ENCODE measurements at regions not wholly inside any gene's neighbourhood (a gene's known extent, or its start where the extent isn't known, plus 50 kb on each side); places are given as distances from the start of the nearest gene placed in this dataset.
"Not testable (repeated sequence)": the region's sequence is repeated elsewhere in the genome, so short reads cannot be mapped to it uniquely, and the experiment has no call there.

GRCh38 chrX:102784550-102784949 is 64.0 kb downstream of the GPRASP3 start:
- intact Hi-C loops (cut with DNase I; ENCODE audit: low total_unique reads) = no loop called here
- whole genome bisulfite sequencing, 2 donors = 83 to 96% methylated on average over 4 of the region's 4 CpGs
- no peak for DNase-seq (ENCODE audit: low spot score in 2 of 2)

GRCh38 chrX:102787283-102787682 is 66.7 kb downstream of the GPRASP3 start:
- H3K4me3 ChIP-seq (ENCODE audit: low read depth, poor library complexity, severe bottlenecking) = no peak overlapping the region
- WGBS, 2 donors = 18 to 62% methylated on average over 1 of the region's 1 CpG
- DNase-seq (ENCODE audit: low spot score in 2 of 2) = no peak
- no peak for TF ChIP-seq CTCF (IDR thresholded peaks at IDR 0.05)
- no peak for TF ChIP-seq POLR2A (IDR thresholded peaks at IDR 0.05)
- intact Hi-C loops (cut with DNase I; ENCODE audit: low total_unique reads) = no loop called here

More at GRCh38 chrX:102784550-102784949, 64.0 kb downstream of the GPRASP3 start:
- TF ChIP-seq CTCF (IDR thresholded peaks at IDR 0.05) = no peak
- no peak overlapping the region for H3K4me3 ChIP-seq (ENCODE audit: low read depth, poor library complexity, severe bottlenecking)

GRCh38 chrX:102808336-102808735 is 87.8 kb downstream of the GPRASP3 start:
- intact Hi-C loops (cut with DNase I; ENCODE audit: low total_unique reads) = no loop called here
- WGBS, 2 donors = 60 to 74% methylated on average over 1 of the region's 1 CpG
- DNase-seq (ENCODE audit: low spot score in 2 of 2) = no peak
- no peak overlapping the region for H3K4me3 ChIP-seq (ENCODE audit: low read depth, poor library complexity, severe bottlenecking)
- TF ChIP-seq POLR2A (IDR thresholded peaks at IDR 0.05) = no peak
- TF ChIP-seq CTCF (IDR thresholded peaks at IDR 0.05) = no peak

- intact Hi-C loops (cut with DNase I; ENCODE audit: low total_unique reads) = not testable (repeated sequence)
These were observed 97.7 kb downstream of the GPRASP3 start for GRCh38 chrX:102818269-102818668.

GRCh38 chrX:102832661-102833060 is 104.4 kb upstream of the RAB40AL start:
- TF ChIP-seq CTCF (IDR thresholded peaks at IDR 0.05) (no peak), POLR2A (IDR thresholded peaks at IDR 0.05) (no peak)
- intact Hi-C loops (cut with DNase I; ENCODE audit: low total_unique reads) = no loop called here
- 69 to 72% methylated on average over 5 of the region's 5 CpGs for WGBS, 2 donors
- H3K4me3 ChIP-seq (ENCODE audit: low read depth, poor library complexity, severe bottlenecking) = no peak overlapping the region
- no peak for DNase-seq (ENCODE audit: low spot score in 2 of 2)

More at GRCh38 chrX:102818269-102818668, 97.7 kb downstream of the GPRASP3 start:
- 65 to 100% methylated on average over 1 to 2 of the region's 2 CpGs for WGBS, 2 donors
- not testable (repeated sequence) for DNase-seq (ENCODE audit: low spot score in 2 of 2); H3K4me3 ChIP-seq (ENCODE audit: low read depth, poor library complexity, severe bottlenecking)

- intact Hi-C loops (cut with DNase I; ENCODE audit: low total_unique reads) = no loop called here
- TF ChIP-seq CTCF (IDR thresholded peaks at IDR 0.05) = no peak
- TF ChIP-seq POLR2A (IDR thresholded peaks at IDR 0.05) = no peak
- no peak overlapping the region for H3K4me3 ChIP-seq (ENCODE audit: low read depth, poor library complexity, severe bottlenecking)
- WGBS, 2 donors = 82 to 84% methylated on average over 3 of the region's 3 CpGs
- no peak for DNase-seq (ENCODE audit: low spot score in 2 of 2)
These were observed 103.9 kb upstream of the RAB40AL start for GRCh38 chrX:102833136-102833535.
